ENCODE measurements at regions not wholly inside any gene's neighbourhood (a gene's known extent, or its start where the extent isn't known, plus 50 kb on each side); places are given as distances from the start of the nearest gene placed in this dataset.

GRCh38 chr16:51971184-51971583 lies 575.8 kb downstream of the TOX3 start:
- TF ChIP-seq, protein P1, sequence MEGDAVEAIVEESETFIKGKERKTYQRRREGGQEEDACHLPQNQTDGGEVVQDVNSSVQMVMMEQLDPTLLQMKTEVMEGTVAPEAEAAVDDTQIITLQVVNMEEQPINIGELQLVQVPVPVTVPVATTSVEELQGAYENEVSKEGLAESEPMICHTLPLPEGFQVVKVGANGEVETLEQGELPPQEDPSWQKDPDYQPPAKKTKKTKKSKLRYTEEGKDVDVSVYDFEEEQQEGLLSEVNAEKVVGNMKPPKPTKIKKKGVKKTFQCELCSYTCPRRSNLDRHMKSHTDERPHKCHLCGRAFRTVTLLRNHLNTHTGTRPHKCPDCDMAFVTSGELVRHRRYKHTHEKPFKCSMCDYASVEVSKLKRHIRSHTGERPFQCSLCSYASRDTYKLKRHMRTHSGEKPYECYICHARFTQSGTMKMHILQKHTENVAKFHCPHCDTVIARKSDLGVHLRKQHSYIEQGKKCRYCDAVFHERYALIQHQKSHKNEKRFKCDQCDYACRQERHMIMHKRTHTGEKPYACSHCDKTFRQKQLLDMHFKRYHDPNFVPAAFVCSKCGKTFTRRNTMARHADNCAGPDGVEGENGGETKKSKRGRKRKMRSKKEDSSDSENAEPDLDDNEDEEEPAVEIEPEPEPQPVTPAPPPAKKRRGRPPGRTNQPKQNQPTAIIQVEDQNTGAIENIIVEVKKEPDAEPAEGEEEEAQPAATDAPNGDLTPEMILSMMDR (IDR thresholded peaks at IDR 0.05) = peak in 5 of 7 experiments; percentile 13 to 28 (median 20)
- TF ChIP-seq POLR2A (IDR thresholded peaks at IDR 0.05) = no peak
